GM19351 (cell line): ENCODE measurements at regions not wholly inside any gene's neighbourhood (a gene's known extent, or its start where the extent isn't known, plus 50 kb on each side); places are given as distances from the start of the nearest gene placed in this dataset.
A peak's percentile ranks its signal among the peaks of the same experiment; 100 is the strongest.

Experiments used
- ATAC-seq: cut with Tn5 transposase; IDR thresholded peaks from one replicate; pipeline ENCODE4 v1.9.1; 2021; ENCODE audit warnings: mild to moderate bottlenecking, moderate library complexity; ENCODE audit not compliant: unreplicated experiment

DNA sequence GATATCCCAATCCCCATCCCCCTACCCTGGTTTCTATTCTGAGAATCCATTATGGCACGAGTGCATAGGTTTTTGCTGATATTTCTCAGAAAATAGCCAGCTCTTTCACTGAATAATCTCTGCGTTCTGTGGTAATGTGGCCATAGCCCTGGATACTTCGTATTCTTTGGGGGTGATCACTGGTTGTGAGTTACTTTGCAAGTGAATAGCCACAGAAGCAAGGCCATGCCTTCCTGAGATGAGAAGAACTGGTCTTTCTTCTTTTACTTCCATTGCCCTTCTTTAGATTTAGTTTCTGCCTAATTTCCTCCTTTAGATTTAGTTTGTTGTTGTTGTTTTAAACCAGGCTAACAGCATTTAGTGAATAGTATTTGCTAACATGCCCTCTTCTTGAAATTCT, 323.4 kb downstream of the CDC14C start:
- no peak for ATAC-seq

DNA sequence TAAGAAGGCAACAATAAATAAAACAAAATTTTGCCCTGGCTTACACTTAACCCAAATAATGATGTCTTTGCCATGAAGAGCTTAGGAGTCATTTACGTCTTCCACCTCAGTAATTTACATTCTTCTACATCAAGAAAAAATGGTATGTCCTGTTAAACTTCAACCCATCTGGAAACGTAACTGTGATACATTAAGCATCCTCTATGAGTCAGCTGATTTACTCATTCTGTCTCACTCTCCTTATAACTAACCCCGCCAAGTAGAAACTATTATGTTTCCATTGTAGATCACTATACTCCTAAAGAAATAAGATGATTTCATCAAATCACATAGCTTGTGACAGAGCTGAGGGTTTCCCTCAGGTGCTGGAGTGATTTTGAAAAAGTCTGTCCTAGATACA, 330.7 kb downstream of the CDC14C start:
- no peak for ATAC-seq

DNA sequence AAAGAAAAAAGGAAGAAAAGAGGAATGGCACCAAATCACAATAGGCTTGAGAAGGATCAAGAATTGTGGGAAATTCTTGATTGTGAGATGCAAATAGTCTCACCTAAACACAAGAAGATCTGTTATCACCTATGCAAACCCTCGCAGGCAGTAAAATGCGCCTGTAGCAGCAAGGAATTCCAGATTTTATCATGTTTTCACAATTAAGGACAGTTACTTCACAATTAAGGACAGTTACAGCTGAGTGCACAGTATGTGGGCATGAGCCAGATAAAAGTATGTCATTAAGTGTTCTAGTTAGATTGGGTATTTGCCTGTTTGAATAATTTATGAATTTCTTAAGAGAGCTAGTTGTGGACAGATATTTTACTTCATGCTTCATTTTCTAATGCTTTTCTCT, 336.2 kb downstream of the CDC14C start:
- ATAC-seq: no peak

DNA sequence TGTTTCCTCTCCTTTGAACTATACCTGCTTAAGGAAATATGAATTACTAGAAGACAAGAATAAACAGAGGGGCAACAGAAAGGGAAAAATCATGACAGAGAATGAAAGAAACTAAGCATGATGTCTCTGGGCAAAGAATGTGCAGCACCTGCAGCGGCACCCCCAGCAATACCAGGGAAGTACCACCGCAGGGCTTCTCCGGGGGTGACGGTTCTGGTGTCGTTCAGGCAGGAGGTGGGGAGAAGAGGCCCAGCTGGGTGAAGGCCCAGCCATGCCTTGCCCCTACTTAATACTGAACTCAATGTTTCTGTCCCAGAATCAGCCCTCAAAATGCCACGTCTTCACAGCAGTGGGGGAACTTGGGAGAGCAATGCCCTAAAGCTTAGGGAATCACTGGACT, 337.6 kb downstream of the CDC14C start:
- no peak for ATAC-seq

DNA sequence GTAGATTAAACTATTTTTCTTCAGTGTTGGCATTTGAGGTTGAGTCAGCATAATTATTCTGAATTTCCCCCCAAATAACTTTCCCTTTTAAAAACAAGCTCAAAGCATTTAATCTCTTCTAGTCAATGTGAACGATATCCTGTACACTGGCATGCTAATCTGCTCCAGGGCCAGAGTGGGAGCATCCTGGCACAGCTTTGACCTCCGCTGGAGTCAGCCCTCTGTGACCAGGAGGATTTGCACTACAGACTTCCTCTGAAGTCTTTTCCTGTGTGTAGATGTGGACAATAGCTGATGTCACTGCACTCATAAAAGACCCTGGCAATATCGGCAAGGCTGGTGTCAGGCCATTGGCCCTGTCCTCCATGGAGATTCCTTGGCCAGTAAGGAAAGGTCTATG, 340.2 kb downstream of the CDC14C start:
- ATAC-seq: no peak

DNA sequence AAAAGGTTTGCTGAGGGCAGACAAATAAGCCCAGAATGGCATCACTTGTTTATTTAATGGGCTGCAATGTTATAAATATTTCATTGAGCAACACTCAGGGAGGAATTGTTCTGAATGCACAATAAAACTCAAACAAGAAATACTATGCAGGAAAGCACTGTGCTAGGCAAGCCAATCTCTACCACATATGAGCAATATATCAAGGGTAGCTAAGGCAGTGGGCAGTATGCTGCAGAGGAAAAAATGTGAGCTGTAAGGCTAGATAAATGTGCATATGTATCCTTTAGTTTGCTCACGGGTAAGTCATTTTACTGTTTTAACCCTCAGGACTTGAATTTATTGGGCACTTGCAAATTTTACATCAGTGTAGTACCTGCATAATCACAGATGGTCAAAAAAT, 349.6 kb downstream of the CDC14C start:
- no peak for ATAC-seq

DNA sequence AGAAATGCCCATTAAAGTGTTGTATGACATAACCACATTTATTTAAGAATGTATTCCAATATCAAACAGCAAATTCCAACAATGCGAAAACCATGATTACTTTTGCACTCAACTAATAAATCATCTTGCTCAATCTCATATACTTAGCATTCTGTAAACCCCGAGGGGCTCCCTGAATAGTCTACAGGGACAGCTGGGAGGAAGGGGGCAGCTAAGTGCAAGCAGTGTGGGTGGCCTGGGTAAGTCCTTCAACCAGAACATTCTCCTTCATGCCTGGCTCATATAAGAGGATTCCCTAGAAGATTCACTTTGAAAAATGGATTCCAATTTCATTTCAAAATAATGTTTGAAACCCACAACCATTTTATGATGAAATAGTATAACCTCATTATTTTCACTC, 355.5 kb downstream of the CDC14C start:
- ATAC-seq: no peak

DNA sequence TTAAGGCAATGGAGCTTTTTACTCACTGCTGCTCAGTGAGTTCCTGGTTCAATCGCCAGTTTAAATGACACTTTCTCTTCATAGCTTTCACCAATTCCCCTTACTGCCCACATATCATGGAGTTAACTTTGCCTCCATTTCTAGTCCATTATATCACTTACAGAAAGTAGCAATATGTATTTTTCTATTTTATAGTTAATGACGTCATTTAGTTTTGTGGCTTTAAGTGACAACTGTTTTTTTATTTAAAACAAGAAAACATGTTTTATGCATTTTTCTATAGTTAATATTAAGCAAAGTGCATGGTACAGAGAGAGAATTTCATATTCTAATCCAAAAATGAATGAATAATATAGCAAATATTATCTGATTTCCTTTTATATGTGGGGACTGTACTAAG, 363.3 kb downstream of the CDC14C start:
- no peak for ATAC-seq

DNA sequence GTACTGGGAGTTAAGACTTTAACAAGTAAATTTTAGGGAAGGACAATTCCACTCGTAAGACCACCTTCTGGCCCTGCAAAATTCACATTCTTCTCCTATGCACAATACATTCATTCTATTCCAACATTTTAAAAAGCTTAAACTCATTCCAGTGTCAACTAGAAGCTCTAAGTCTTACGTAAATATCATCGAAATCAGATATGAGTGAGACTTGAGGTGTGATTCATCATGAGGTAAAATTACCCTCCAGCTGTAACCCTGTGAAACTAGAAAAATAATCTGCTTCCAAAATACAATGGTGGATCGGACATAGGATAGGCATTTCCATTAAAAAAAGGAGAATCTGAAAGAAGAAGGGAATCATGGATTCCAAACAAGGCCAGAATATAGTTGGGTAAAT, 370.3 kb downstream of the CDC14C start:
- no peak for ATAC-seq

DNA sequence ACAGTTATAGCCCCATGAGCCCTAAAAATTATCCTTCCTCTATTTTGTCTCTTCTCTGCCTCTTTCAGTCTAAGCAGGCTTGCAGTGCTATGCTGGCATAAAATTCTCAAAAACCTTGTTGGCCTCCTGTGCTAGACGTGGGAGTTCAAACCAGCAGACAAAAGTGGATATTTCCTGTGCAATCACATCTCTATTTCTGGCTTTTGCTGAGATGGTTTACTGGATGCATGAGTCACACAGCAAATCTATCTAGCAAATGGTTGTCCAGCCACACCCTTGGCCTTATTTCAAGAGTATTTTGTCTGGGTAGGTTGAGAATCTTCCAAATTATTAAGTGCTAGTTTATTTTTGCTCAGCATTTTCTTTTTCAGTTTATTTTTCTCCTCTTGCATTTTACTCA, 370.8 kb downstream of the CDC14C start:
- no peak for ATAC-seq

DNA sequence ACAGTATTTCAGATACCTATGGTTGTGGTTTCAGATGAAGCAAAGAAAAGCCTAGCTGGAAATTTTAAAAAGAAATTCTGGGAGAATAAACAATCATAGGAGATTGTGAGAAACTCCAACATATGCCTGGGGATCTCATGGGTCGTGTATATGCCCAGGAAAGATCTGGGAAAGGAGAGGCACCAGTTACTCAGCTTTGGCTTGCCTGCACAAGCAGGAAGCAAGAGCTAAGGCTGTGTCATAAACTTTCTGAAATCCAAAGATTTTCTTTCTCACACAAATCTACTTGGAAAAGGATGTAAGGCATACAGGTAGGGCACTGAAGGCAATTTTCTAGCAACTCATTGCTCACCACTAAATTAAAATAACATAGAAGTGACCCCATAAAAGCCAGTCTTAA, 373.6 kb downstream of the CDC14C start:
- no peak for ATAC-seq

DNA sequence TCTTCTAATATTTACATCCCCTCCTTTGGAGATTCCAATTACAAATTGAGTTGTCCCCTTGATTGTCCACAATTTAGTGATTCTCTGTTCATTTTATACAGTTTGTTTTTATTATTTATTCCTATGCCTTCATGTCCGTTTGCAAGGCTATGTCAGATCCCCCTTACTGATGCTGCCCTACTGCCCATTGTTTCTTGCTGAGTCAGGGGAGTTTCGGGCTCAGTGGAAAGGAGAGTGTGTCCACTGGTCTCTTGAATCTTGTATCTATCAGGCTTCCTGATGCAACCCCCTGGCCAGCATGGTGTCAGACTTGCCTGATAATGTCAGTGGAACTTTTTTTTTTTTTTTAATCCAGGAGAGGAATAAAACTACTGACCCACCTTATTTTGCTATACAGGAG, 384.4 kb downstream of the CDC14C start:
- no peak for ATAC-seq

DNA sequence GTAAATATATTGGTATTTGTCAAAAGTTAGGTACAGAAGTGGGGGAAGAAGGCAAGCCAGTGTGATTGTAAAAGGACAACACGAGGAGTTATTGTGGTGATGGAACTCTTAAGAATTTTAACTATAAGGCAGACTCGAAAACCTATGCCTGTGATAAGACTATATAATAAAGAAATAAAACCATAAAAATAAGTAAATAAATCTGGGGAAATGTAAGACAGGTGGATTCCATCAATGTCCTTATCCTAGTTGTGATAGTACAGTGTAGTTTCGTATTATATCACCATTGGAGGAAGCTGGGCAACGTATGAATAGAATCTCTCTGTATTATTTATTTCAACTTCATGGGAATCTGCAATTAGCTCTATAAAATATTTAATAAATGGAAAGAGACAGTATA, 395.7 kb downstream of the CDC14C start:
- no peak for ATAC-seq

DNA sequence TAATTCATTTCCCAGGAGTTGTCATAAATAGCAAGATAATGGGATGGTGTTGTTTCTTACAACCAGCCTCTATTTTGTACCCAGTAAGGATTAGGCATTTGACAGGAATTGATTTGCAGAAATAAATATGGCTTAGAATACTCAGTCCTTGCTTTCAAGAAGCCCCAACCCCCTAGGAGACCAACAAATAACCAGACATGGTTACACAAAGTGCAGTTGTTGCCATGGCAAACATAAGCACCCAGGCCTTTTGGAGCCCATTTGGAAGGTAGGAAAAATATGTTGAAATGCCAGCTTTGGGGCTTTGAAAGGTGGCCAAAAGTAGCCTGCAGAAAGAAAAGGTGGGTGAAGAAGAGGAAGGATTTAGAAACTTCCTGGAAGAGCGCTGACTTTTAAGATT, 397.5 kb downstream of the CDC14C start:
- ATAC-seq: no peak

DNA sequence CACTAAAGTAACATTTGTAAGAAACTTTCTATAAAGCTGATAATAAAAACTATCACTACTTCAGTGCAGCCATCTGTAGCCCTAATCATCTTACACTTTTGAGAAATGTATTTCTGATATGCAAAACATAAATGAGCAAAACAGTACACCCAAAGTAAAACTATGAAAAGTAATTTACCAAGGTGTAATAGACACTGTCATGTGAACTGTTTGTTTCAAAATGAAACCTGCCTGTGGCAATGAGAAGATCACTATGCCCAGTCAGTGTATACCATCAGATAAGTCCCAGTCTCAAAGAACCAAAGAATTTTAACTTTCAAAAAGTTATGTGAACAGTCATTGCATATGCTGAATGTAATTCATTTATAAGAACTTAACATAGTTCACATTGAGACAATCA, 398.1 kb downstream of the CDC14C start:
- no peak for ATAC-seq

DNA sequence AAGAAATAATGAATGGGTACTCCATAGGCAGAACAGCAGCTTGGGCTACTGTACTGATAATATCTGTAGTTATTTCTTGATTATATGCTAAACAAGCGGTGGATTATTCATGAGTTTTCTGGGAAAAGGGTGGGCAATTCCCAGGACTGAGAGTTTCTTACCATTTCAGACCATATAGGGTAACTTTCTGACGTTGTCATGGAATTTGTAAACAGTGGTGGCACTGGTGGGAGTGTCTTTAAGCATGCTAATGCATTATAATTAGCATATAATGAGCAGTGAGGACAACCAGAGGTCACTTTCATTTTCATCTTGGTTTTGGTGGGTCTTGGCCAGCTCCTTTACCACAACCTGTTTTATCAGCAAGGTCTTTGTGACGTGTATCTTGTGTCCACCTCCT, 399.7 kb downstream of the CDC14C start:
- no peak for ATAC-seq

DNA sequence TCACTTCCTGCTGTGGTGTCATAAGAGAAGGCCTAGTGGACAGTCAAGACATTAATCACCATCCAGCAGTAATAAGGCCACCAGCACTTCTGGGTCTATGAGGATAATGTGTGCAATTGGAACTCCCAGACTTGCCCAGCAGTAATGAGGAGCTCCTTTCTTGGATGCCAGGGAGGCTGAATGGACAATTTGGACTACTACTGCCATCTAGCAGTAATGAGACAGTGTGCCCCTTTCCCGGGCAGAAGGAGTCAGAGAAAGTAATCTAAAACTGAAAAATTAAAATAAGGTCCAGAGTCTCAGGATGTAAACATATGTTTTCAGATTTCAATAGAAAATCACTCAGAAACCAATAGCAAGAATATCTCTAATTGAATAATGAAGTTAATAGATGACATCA, 400.4 kb downstream of the CDC14C start:
- no peak for ATAC-seq

DNA sequence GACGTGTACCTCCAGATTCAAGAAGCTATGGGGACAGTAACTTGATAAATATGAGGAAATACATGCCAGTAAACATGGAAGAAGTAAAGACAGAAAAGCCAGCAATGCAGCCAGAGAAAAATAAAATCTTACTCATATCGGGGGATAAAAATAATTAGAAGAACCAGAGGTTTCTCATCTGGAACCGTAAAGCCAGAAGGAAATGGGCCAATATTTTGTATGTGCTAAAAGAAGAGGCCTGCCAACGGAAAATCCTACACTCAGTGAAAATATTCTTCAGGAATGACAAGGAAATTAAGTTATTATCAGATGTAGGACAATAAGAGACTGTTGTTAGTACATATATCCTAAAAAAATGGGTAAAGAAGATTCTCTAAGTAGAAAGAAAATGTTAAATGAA, 401.2 kb downstream of the CDC14C start:
- ATAC-seq: no peak

DNA sequence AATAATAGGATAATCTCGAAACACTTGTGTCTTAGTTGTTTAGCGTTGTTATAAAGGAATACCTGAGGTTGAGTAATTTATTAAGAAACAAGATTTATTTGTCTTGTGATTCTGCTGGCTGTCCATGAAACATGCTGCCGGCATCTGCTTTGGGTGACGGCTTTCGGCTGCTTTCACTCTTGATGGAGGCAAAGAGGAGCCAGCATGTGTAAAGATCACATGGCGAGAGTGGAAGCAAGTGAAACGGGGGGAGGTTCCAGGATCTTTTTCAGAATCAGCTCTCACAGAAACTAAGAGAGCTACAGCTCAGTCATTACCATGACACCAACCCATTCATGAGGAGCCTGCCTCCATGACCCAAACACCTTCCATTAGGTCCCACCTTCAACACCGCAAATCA, 402.8 kb downstream of the CDC14C start:
- no peak for ATAC-seq

DNA sequence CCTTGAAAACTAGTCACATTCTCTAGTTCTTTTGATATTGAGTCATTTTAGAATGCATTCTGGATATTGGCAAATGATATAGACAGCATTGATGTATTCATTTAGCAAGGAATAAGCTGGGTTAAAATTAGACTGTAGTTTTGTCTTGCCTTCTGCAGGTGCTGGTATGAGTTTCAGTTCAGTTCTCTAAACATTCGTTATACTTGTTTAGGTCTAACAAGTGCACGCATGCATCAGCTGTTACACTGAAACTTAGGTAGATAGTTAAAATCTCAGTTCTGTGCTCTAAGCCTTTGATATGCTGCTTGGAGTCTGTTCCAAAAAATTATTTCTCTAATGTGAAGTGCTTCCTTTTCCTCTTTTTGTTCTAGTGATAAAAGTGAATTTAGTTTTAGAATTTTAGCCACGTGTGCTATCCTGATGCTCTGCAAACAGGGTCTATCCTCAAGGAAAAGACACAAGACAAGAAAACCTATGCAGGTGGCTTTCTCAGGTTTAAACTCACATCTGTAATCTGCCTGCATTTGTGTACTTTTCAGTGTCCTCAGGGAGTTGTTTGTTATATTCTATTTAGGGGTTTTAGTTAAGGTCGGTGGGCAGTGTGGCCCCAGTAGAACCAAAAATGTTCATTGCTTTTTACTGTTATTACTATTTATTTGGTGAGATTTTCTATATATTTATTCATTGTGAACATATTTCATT, 409.0 kb downstream of the CDC14C start:
- peak; percentile 82 for ATAC-seq

DNA sequence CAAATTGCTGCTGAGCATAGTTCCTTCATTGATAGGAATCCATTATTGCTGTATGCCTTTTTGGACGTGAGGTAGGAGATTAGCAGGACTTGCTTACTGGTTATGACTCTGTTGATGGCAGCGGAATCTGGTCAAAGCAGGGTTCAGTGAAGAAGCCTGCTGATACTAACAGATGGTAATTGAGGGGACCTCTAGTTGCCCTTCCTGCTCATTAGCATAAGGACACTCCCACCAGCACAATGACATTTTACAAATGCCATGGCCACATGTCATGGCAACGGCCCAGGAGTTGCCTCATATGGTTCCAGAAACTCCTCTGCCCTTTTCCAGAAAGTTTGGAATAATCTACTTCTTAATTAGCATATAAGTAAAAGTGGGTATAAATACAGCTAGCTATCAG, 417.5 kb downstream of the CDC14C start:
- no peak for ATAC-seq

DNA sequence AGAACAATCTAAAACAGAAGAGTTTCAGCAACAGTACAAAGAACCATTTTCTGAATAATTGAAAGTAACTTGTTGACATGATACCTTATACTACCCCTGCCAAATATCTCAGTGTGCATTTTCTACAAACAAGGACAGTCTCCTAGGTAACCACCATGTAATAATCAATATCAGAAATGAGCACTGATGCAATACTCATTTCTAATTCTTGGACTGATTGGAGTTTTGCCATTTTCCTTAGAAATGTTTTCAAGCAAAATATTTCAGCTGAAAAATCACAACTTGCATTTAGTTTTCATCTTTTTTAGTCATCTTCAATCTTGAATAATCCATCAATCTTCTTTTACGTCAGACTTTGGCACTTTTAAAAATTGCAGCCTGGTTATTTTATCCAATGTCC, 420.2 kb downstream of the CDC14C start:
- no peak for ATAC-seq

DNA sequence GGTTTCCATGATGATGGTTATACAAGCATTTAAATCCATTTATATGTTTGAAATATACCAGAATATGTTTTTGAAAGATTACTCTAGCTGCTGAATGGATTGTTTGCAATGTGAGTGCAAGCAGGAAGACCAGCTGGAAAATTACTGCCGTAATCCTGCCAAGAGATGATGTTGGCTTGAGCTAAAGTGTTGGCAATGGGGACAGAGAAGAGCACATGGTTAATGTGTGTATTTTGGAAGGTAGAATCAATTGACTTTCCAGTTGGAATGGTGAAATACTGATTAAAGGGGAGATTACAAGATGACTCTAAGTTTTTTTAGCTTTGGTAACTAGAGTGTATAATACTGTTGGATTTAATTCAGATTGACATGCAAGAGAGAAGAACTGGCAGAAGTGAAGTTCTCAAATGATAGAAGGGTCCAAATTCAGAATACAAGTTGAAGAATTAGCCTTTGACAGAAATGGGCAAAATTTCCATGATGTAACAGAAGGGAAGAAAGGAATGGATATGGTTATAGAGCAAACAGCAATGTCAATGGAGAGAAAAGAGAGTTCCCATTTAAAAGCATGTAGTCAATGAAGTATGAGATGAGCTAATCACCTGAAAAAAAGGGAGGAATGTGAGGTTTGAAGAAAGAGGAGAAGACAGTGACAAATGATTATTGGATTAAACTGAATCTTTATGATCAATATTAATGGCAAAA, 422.0 kb downstream of the CDC14C start:
- ATAC-seq: no peak
